ENCODE measurements at regions not wholly inside any gene's neighbourhood (a gene's known extent, or its start where the extent isn't known, plus 50 kb on each side); places are given as distances from the start of the nearest gene placed in this dataset.

DNA sequence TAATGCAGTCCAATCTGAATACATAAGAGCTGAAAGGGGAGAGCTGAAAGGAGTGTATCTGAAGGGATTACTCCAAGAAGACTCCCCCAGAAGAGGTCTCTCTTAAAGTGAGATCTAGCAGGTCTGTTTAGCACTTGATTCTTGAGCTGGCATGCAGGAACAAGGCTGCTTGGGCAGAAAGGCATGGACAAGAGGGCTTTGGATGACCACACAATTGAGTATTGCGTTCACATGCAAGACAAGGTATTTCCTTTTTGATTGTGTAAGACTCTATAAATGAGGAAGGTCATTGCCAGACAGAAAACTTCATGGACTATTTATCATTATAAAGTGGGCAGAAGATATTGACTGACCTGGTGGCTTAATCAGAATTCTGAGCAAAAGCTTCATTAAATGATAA, 145.5 kb upstream of the AFF2 start:
- intact Hi-C loops (cut with DNase I), result no loop called here
- DNase-seq, result no peak

DNA sequence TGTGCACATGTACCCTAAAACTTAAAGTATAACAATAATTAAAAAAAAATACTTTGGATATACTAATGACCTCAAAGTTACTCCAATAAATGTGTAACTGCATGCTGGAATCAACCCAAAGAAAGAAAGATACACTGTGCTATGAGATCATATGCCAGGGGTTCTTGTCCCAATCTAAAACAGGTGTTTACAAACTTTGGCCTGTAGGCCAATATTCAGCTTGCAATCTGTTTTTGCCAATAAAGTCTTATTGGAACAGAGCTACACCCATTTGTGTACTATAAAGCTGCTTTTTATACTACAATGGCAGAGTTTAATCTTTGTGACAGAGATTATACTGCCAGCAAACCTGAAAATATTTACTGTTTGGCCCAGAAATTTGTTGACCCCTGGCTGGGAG, 138.8 kb upstream of the AFF2 start:
- intact Hi-C loops (cut with DNase I), result no loop called here
- DNase-seq, result no peak

DNA sequence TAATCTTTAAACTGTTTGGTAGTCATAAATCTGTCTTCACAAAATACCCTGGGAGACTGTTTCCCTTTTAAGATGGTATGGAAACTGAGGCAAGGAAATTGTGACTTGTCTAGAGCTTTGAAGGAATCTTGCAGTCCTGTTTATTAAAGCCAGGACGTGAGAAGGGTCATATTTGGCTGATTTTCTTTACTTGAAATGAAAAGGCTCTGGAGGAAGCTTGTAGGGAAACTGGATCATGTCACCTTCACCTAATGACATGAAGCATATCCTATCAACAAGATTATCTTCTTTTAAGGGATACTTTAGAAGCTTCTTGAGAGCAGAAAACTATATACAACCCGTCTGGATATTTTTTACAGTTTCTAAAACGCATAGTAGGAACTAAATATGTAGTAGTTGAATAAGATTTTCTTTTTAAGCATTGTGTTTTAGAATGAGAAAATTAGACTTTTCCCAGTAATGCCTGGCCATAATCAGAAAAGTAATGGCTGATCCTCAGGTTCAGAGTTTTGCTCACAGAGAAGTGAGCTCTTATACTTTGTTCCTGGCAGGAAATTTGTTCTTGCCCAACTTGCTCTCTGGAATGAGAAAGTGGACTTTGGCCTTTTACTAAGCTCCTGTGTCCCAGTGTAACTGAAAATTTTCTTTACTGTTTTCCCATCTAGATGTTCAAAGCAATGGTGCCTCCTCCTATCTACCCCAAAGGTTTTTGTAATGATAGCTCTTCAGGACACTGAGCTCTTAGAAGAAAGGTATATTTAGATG, 136.8 kb upstream of the AFF2 start:
- intact Hi-C loops (cut with DNase I), result no loop called here
- no peak for DNase-seq

DNA sequence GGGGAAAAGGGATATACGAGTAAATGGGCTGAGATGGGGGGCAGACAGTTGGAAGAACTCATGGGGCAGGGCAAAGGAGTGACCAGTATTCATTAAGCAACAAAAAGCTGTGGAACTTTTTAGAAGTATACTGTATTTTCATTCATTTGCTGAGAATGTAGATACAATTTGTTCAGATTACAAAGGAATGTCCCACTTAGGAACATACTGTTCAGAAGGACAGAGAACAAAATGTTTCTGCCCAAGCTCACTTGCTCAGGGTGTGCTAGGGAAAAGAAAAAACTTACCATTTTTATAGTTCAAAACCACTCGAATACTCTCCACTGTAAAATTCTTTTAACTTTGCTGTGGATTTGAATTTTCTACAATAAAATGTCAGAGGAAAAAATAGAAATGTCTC, 135.2 kb upstream of the AFF2 start:
- no peak for DNase-seq
- intact Hi-C loops (cut with DNase I), result no loop called here

DNA sequence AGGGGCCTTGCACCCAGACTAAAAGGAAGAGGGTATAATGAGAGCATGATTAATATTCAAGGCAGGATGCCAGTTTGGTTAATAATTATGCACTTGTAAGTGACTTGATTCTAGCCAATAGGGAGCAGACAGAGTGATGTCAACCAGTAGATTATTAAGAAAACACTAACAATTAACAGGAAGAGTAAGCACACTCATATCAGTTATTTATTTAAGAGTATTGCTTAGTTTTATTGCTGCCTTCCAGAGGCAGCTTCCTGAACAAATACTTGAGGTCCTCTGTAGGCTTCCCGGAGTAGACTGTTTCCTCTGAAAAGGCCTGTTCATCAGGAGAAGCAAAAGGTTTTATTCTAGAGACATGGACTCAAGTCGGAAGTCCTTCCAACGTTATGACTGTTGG, 129.1 kb upstream of the AFF2 start:
- intact Hi-C loops (cut with DNase I), result no loop called here
- no peak for DNase-seq

DNA sequence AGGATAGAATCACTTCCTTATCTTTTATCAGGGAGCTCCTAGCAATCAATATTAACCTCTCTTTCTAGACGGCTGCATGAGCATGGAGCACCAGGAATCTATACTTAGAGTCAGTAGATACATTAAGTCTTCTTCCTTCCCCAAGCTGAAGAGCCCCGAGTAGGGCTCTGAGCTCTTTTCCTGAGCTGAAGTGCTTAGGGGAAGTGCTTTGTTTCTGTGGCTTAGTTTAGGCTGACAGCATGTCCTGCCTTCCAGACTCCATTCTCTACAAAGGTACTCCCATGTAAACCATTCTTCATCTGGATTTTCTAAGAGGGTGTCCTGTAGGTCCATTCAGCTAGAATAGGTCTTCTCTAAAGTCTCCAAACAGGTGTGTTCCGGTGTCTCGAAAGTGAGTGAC, 127.5 kb upstream of the AFF2 start:
- intact Hi-C loops (cut with DNase I), result no loop called here
- DNase-seq, result no peak

DNA sequence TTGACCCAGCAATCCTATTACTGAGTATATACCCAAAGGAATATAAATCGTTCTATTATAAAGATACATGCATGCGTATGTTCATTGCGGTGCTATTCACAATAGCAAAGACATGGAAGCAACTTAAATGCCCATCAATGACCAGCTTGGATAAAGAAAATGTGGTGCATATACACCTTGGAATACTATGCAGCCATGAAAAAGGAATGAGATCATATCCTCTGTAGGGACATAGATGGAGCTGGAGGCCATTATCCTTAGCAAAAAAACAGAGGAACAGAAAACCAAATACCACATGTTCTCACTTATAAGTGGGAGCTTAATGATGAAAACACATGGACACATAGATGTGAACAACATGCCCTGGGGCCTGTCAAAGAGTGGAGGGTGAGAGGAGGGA, 124.1 kb upstream of the AFF2 start:
- DNase-seq, result no peak

DNA sequence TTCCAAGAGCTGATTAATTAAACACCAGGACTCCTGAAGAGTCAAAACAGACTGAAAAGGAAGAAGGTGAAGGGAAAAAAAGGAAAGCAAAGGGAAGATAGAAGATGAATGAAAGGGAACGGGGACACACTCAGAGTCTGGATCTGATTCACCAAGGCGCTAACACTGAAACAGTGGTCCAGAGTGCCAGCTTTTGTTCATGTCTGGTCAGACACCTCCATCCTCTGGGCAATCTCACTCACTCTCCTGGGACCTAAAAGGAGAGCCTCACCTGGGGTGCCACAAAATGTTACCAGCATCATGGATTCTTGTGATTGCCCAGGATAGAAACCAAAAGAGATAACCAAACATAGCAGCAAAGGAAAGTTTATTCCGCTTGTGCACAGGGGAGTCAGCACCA, 120.3 kb upstream of the AFF2 start:
- intact Hi-C loops (cut with DNase I), result no loop called here
- no peak for DNase-seq

More for the DNA sequence above, 124.1 kb upstream of the AFF2 start:
- intact Hi-C loops (cut with DNase I), result no loop called here

DNA sequence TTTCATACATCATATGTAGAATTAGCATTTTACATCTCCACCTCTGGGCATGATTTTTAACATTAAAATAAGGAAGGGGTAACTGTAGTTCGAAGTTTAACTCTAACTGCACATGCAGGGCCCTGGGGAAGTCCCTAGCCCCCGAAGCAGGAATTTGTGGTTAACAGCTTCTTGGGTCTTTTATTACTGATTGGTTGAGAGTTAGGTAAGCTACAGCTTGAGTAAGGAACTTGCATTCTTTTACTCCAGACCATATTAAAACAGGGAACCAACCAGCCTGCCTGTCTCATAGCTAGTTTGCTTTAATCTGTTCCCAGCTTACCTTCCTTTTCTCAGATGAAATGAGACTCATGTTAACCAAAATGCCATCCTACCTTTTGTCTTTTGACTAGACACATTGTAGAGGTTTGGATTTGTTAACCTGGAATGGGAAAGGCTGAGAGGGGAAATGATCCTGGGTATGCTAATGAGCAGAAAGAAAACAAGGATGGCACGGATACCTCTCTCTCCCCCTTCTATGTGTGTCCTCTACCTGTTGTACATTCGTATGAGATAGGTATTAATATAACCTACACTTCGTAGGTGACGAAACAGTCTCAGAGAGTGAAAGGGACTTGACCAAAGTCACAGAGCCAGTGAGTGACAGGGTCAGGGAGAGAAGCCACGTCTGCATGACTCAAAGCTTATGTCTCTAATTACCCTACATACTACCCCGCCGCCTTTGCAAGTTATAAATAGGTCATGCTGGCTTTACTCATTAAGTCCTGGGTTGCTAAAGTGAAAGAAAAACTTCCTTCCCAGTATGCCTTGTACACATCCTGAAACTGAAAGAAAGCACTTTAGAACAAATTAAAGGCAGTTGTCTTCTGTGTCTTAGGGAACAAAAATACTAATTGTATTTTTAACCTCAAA, 119.5 kb upstream of the AFF2 start:
- intact Hi-C loops (cut with DNase I), result no loop called here
- no peak for DNase-seq

DNA sequence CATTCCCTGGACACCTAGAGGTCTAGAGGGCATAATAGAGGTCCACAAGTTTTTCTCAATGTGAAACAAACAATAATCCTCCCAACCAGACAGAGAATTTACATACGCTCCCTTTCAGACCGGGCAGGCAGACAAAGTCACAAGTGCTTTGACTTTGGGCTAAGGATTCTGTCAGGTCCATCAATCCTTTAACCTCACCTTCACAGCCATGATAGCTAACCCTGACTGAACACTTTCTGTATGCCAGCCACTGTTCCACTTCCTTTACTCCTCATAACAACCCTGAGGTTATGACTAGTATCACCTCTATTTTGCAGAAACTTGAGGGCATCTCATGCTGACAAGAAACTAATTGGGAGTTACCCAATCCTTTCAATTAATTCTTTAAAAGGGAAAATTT, 118.8 kb upstream of the AFF2 start:
- no peak for DNase-seq
- intact Hi-C loops (cut with DNase I), result no loop called here

DNA sequence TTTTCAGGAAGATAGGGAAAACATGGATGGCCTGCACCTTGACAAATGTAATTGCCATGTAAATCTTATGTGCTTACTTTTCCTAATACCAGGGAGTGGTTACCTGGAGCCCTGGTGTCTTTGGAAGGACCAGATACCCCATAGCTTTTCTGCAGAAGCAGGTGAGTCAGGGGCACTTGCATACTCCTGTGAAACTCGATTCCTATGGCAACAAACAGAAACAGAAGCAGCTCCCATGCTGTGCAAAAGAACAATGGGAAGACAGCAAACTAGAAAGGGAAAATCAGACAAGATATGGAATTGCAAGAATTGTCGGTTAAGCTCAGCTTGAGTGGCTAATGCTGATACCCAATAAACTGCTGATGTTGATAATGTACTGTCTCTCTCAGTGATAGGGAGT, 117.4 kb upstream of the AFF2 start:
- intact Hi-C loops (cut with DNase I), result no loop called here
- DNase-seq, result no peak

DNA sequence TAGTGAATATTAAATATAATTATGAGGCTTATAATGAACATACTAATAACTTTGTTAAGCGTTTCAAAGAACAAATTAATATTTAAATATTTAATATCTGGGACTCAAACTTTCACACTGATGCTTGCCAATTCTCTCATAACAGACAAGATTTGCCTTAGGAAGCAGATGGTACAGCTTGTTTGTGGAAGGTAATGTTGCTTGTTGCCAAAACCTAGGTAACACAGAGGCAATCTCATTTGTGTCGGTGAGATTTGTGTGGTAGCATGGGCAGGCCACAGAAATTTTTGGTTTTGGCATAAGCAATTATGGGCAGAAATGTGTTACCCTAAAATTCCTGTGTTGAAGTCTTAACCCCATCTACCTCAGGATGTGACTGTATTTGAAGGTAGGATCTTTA, 114.9 kb upstream of the AFF2 start:
- intact Hi-C loops (cut with DNase I), result no loop called here
- no peak for DNase-seq

DNA sequence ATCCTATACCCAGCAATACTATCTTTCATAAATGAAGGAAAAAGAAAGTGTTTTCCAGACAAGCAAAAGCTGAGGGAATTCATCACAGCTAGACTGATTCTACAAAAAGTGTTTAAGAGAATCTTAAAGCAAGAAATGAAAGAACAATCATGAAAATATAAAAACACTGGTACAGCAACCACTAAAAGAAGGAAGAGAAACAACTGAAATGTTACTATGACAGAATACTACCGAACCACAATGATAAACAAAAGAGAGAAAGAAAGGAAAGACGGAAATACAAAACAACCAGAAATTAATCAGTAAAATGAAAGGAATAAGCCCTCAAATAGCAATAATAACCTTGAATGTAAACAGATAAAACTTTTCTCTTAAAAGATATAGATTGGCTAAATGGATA, 110.8 kb upstream of the AFF2 start:
- no peak for DNase-seq
- intact Hi-C loops (cut with DNase I), result no loop called here

DNA sequence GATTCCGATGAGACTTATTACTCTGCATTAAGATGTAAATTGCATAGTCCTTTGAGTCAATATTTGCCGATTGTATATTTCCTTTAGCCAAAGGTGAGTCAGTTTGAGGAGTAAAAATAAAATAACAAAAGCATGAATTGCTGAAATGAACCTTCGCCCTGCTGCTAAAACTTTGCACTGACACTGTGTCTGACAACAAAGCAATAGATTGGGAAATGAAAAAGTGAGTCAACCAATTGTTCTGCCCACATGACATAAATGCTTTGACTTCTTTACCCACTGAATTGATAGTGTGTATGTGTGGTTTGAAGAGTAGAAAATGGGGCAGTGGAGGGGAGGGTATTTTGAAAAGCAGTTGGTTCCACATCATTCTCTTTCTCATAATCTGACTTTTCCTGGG, 88.4 kb upstream of the AFF2 start:
- intact Hi-C loops (cut with DNase I), result no loop called here
- no peak for DNase-seq

DNA sequence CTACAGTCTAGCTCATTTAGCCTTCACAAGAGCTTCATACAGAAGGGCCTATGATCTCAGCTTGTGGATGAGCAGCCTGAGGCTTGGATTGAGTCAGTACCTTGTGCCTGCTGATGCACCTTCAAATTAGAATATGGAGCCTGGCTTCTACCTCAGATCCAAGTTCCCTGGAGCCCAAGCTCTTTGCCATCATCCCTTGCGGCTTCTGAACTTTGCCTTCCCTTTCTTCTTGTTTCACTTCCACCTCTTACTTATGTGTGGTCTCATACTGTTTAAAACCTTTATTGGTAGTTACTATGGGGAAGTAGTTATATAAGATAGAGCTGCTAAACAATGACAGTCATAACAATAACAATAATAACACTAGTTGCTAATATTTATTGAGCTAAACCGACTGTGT, 84.3 kb upstream of the AFF2 start:
- intact Hi-C loops (cut with DNase I), result no loop called here
- DNase-seq, result no peak

DNA sequence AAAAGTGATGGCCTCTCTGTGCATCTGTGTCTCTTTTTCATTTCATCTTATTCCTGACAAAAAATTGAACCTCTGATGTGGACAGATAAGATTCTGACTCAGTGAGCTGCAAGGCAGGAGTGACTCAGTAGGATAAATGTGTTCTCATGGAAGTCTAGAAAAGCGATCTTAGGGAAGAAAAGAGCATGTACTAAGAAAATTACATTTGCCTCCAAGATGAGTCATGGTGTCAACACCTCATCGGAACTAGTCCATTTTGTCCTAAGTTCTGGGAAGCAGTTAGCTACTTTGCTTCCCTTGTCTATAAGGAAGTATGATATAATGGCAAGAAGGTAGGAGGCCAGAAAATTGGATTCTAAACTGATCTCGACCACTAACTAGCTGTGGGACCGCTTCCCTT, 83.5 kb upstream of the AFF2 start:
- DNase-seq, result no peak
- intact Hi-C loops (cut with DNase I), result no loop called here

DNA sequence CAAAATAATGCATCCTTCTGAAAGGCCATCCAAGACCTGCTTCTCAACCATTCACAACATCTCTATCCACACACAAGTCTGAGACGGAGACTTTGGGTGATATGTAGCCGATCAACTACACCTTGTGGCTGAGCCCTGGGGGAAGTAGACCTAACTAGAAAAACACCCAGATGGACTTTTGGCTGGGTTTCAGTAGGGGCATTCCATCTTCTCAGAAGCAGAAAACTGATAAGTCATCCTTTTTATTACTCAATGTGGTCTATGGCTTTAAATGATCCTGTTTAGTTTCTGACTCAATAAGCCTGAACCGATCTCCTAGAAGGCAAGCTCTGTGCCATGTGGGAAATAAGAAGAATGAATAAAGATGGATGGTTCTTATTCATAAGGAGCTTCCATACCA, 82.5 kb upstream of the AFF2 start:
- DNase-seq, result no peak
- intact Hi-C loops (cut with DNase I), result no loop called here

DNA sequence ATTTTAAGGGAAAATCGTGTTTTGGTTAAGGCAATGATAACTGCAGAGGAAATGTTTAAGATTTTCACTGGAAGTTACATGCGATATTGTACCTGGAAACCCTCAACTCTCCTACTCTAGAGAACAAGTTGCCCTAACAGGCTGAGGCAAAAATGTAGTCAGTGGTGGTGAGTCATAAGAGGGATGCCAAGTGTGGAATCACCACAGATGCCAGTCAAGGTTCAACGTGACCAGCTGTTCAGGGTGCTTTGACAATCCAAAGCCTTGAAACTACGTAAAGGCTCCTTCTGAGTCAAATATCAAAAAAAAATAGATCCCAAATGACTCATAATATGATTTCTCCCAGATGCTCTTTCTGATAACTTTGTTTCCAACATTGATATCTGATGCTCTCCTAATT, 77.9 kb upstream of the AFF2 start:
- intact Hi-C loops (cut with DNase I), result no loop called here
- no peak for DNase-seq

DNA sequence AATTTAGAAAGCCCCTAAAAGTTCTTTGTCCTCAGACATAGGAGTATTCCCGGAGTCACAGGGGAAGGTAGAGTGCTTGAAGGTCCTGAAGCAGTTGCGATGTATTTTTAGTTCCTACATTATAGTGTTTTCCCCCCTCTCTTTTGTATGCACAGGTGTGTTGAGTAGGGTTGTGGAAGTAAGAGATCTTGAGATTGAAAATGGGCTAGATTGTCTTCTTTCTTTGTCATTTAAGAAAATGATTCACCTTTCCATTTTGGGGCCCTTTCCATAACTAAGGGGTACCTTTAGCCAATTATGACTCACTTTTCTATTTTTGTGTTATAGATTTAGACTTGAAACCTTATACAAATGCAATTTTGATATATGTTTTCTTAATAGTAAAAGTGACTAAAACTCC, 75.8 kb upstream of the AFF2 start:
- intact Hi-C loops (cut with DNase I), result no loop called here
- DNase-seq, result no peak

DNA sequence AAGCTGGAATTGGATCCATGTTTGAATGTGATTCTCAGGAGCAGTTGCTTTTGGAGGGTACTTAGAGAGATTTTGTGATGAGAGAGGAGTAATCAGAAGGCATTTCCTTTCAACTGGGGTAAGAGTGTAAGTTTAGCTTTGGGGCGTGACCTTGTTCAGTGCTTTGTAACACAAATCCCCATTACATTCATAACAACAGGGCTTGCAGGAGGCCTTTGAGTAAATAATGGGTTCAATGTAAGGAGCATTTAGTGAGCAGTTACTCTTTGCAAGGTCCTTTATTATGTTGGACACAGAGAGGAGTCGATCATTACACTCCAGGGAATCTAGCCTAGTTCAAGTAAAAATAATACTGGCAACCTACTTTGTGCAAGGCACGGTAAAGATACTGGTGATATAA, 74.0 kb upstream of the AFF2 start:
- intact Hi-C loops (cut with DNase I), result no loop called here
- DNase-seq, result no peak

DNA sequence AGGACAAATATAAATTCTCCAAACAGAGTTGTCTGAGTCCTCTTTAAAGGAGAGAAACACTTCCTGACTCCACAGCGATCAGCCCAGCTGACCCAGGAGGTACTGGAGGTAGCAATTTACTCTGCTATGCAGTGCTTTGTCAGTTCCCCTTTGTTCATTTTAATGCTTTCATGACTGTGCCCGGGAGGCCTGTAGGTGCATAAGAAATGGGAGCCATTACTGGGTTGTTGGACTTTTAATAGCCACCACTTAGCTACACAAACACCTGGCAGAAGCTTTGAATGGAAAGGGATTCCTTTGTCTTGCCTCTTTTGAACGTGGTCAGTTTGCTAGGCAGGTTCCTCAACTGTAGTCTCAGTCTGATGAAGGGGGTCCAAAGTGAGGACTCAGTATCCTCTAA, 59.0 kb upstream of the AFF2 start:
- DNase-seq, result no peak
- intact Hi-C loops (cut with DNase I), result no loop called here

DNA sequence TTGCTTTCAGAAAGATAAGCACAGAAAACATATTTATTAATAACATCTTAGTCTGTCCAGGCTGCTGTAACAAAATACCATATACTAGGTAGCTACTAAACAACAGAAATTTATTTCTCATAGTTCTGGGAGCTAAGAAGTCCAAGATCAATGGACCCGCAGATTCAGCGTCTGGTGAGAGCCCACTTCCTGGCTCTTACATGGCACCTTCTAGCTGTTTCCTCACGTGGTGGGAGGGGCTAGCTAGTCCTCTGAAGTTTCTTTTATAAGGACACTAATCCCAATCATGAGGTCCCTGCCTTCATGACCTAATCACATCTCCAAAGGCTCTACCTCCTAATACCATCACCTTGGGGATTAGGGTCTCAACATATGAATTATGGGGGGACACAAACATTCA, 57.2 kb upstream of the AFF2 start:
- intact Hi-C loops (cut with DNase I), result no loop called here
- no peak for DNase-seq
